ENCODE measurements at regions not wholly inside any gene's neighbourhood (a gene's known extent, or its start where the extent isn't known, plus 50 kb on each side); places are given as distances from the start of the nearest gene placed in this dataset.

DNA sequence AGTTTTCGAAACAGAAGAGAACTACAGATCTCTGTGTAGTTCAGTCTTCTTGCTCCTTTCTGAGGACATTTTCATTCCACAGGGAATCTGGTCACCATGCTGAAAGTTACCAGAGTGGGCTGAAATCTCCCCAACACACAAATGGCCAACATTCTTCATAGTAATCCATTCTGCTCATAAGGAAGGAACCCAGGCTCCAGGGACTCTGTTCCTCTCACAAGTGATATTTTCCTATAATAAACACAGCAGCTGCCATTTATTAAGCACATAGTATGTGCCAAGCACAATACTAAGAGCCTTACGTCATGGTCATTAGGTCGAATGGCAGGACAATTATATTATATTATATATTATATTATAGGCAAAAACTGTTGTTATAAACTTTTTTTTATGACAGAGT, 109.8 kb downstream of the RAB11FIP2 start:
- no peak for FAIRE-seq
- in situ Hi-C loops (cut with MboI) (no loop called here), intact Hi-C loops (cut with micrococcal nuclease; ENCODE audit: unreplicated experiment) (no loop called here)
- no peaks in the 10 kb centered on the region for H4K20me1 ChIP-seq (ENCODE audit: control insufficient read depth, insufficient read depth)
- H3K79me2 ChIP-seq (ENCODE audit: control insufficient read depth, insufficient read depth, low read length), result no peaks in the 10 kb centered on the region
- ChIA-PET POLR2A (no interaction called here), CTCF (no interaction called here), RAD21 (ENCODE audit: unreplicated experiment) (no interaction called here), SMC1A (ENCODE audit: uncharacterized antibody, unreplicated experiment) (interaction anchor here (1.3 kb wide), 1 partner anchor 12 kb away, joined by 3 read pairs; no protein-coding TSS in a partner anchor)
- no peak for ATAC-seq
- no peak overlapping the region for H3K9ac ChIP-seq (ENCODE audit: control insufficient read depth, insufficient read depth, low read length)
- H3K27ac ChIP-seq (ENCODE audit: control insufficient read depth, insufficient read depth), result no peak overlapping the region
- DNase-seq (ENCODE audit: low read depth, low spot score), result no peak
- no peak overlapping the region for H3K4me2 ChIP-seq (ENCODE audit: control insufficient read depth, insufficient read depth)
- BruUV-seq (replicated peaks), result no TSS peak
- no peak overlapping the region for H2AFZ ChIP-seq (ENCODE audit: control insufficient read depth, low read depth, low read length)
- no peak overlapping the region for H3K4me3 ChIP-seq
- H3K27me3 ChIP-seq (replicated peaks in 1 of 2; ENCODE audit: control insufficient read depth in 2 of 2, insufficient read depth in 2 of 2, low read length in 1 of 2), result peaks cover 0 to 1% of the 10 kb centered on the region in 2 experiments; a peak in 1 of 4 replicates
- H3K9me3 ChIP-seq (replicated peaks; ENCODE audit: control insufficient read depth, insufficient read depth, low read length), result no peaks in the 10 kb centered on the region
- H3K36me3 ChIP-seq (ENCODE audit: control insufficient read depth in 2 of 2, insufficient read depth in 2 of 2, low read length in 1 of 2), result no peaks in the 10 kb centered on the region
- H3K4me1 ChIP-seq (ENCODE audit: control insufficient read depth, insufficient read depth, low read length), result no peaks in the 10 kb centered on the region
- WGBS (ENCODE audit: insufficient coverage, insufficient replicate concordance, low lambda C conversion rate, missing lambda C conversion rate), result 44% methylated on average over 3 of the region's 3 CpGs
- TF ChIP-seq PRDM15 (CRISPR knock-in tag; IDR thresholded peaks at IDR 0.05), result no peak
- TF ChIP-seq IKZF2 (IDR thresholded peaks at IDR 0.05), result no peak
- no peak for TF ChIP-seq BACH1 (IDR thresholded peaks at IDR 0.05; ENCODE audit: borderline replicate concordance)
- TF ChIP-seq ZBED1 (IDR thresholded peaks at IDR 0.05; ENCODE audit: borderline replicate concordance), result no peak
- no peak for TF ChIP-seq ZNF217 (IDR thresholded peaks at IDR 0.05)
- no peak for TF ChIP-seq ATF3 (IDR thresholded peaks at IDR 0.05; ENCODE audit: borderline replicate concordance, extremely low read depth, low read depth, low read length)
- no peak for TF ChIP-seq POU2F2 (IDR thresholded peaks at IDR 0.05; ENCODE audit: borderline replicate concordance, low read depth, low read length)
- TF ChIP-seq KAT2A (conservative IDR thresholded peaks at IDR 0.05; ENCODE audit: control insufficient read depth, low read depth, low read length), result no peak
- TF ChIP-seq WRNIP1 (IDR thresholded peaks at IDR 0.05; ENCODE audit: borderline replicate concordance, low read depth, low read length), result no peak
- no peak for TF ChIP-seq TCF12 (IDR thresholded peaks at IDR 0.05; ENCODE audit: low read depth, low read length)
- TF ChIP-seq RB1 (IDR thresholded peaks at IDR 0.05; ENCODE audit: borderline replicate concordance), result no peak
- no peak for TF ChIP-seq ASH2L (IDR thresholded peaks at IDR 0.05; ENCODE audit: borderline replicate concordance, low read depth)
- TF ChIP-seq MEF2B (IDR thresholded peaks at IDR 0.05; ENCODE audit: partially characterized antibody, poor library complexity, severe bottlenecking), result no peak

All from GM12878 (cell line).